ENCODE measurements at regions not wholly inside any gene's neighbourhood (a gene's known extent, or its start where the extent isn't known, plus 50 kb on each side); places are given as distances from the start of the nearest gene placed in this dataset.

- Mint-ChIP-seq H3K27me3 (peaks cover 0 to 6% (median 0%) of the 10 kb centered on the region in 5 donors), H3K9me3 (peaks cover 0 to 14% (median 2%) of the 10 kb centered on the region in 11 donors), H3K27ac (no peak overlapping the region), H3K4me1 (no peaks in the 10 kb centered on the region), H3K4me3 (no peak overlapping the region), H3K36me3 (no peaks in the 10 kb centered on the region)
- CTCF ChIA-PET: no interaction called here
- intact Hi-C loops (cut with micrococcal nuclease): no loop called here
- no peak overlapping the region for H3K27ac ChIP-seq (ENCODE audit: low read depth, low read length)
- H3K36me3 ChIP-seq (ENCODE audit: control insufficient read depth in 2 of 3, insufficient read depth in 3 of 3, low read length in 3 of 3): no peaks in the 10 kb centered on the region
- DNase-seq (no peak), ATAC-seq (no peak)
- no peaks in the 10 kb centered on the region for H3K9me3 ChIP-seq (ENCODE audit: control insufficient read depth in 2 of 3, low read length in 3 of 3)
- POLR2A ChIA-PET: no interaction called here
- no peaks in the 10 kb centered on the region for H3K4me1 ChIP-seq (ENCODE audit: control insufficient read depth in 2 of 2, insufficient read depth in 2 of 2, low read length in 2 of 2)
- H3K27me3 ChIP-seq (ENCODE audit: control insufficient read depth in 2 of 2, insufficient read depth in 2 of 2, low read length in 2 of 2): no peaks in the 10 kb centered on the region
- H3K4me3 ChIP-seq (ENCODE audit: low read length): no peak overlapping the region
These were observed 806.1 kb downstream of the LTN1 start for GRCh38 chr21:28186604-28187003.

- H3K36me3 ChIP-seq (ENCODE audit: control insufficient read depth in 2 of 3, insufficient read depth in 3 of 3, low read length in 3 of 3): no peaks in the 10 kb centered on the region
- H3K27ac ChIP-seq (ENCODE audit: low read depth, low read length): no peak overlapping the region
- H3K4me1 ChIP-seq (ENCODE audit: control insufficient read depth in 2 of 2, insufficient read depth in 2 of 2, low read length in 2 of 2): no peaks in the 10 kb centered on the region
- Mint-ChIP-seq H3K27me3 (no peaks in the 10 kb centered on the region), H3K4me1 (no peaks in the 10 kb centered on the region), H3K4me3 (no peak overlapping the region), H3K27ac (no peak overlapping the region), H3K9me3 (peaks cover 0 to 10% (median 0%) of the 10 kb centered on the region in 11 donors), H3K36me3 (no peaks in the 10 kb centered on the region)
- no peaks in the 10 kb centered on the region for H3K9me3 ChIP-seq (ENCODE audit: control insufficient read depth in 2 of 3, low read length in 3 of 3)
- H3K27me3 ChIP-seq (ENCODE audit: control insufficient read depth in 2 of 2, insufficient read depth in 2 of 2, low read length in 2 of 2): no peaks in the 10 kb centered on the region
- CTCF ChIA-PET: no interaction called here
- POLR2A ChIA-PET: no interaction called here
- DNase-seq: no peak
- intact Hi-C loops (cut with micrococcal nuclease): no loop called here
- H3K4me3 ChIP-seq (ENCODE audit: low read length): no peak overlapping the region
- no peak for ATAC-seq
These were observed 810.9 kb downstream of the LTN1 start for GRCh38 chr21:28181730-28182129.

DNA sequence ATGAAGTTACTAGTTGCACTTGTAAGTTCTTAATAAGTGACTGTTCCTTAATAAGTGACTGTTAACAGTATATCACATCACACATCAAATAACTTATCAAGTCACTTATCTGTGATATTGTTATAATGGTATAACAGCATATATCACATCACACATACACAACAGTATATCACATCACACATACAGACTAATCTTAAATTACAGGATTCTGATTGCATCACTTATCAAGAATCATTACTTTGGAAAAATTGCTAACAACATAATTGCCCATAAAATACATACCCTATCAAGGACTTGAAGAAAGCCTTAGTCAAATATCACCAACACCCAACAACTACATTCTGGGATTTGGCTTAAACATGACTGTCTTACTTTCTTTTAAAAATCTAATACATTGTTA, 813.5 kb downstream of the LTN1 start:
- Histone ChIP-seq H3K36me3 (ENCODE audit: control insufficient read depth in 2 of 3, insufficient read depth in 3 of 3, low read length in 3 of 3) (no peaks in the 10 kb centered on the region), H3K9me3 (ENCODE audit: control insufficient read depth in 2 of 3, low read length in 3 of 3) (no peaks in the 10 kb centered on the region), H3K27me3 (ENCODE audit: control insufficient read depth in 2 of 2, insufficient read depth in 2 of 2, low read length in 2 of 2) (no peaks in the 10 kb centered on the region), H3K4me3 (ENCODE audit: low read length) (no peak overlapping the region), H3K27ac (ENCODE audit: low read depth, low read length) (no peak overlapping the region), H3K4me1 (ENCODE audit: control insufficient read depth in 2 of 2, insufficient read depth in 2 of 2, low read length in 2 of 2) (no peaks in the 10 kb centered on the region)
- Mint-ChIP-seq H3K27me3 (no peaks in the 10 kb centered on the region), H3K4me1 (no peaks in the 10 kb centered on the region), H3K4me3 (no peak overlapping the region), H3K36me3 (no peaks in the 10 kb centered on the region), H3K27ac (no peak overlapping the region), H3K9me3 (peaks cover 0 to 15% (median 3%) of the 10 kb centered on the region in 11 donors)
- ChIA-PET POLR2A (no interaction called here), CTCF (no interaction called here)
- ATAC-seq: no peak
- DNase-seq: no peak
- intact Hi-C loops (cut with micrococcal nuclease): loop anchor here in 1 of 2 donors (10.0 kb wide), 1 partner anchor 46 kb away; no protein-coding TSS in a partner anchor

- no peak overlapping the region for H3K4me3 Mint-ChIP-seq
- H3K27ac ChIP-seq (ENCODE audit: low read depth, low read length): no peak overlapping the region
- no peak overlapping the region for H3K27ac Mint-ChIP-seq
- H3K36me3 Mint-ChIP-seq: no peaks in the 10 kb centered on the region
- H3K4me1 ChIP-seq (ENCODE audit: control insufficient read depth in 2 of 2, insufficient read depth in 2 of 2, low read length in 2 of 2): no peaks in the 10 kb centered on the region
- peaks cover 0 to 13% (median 1%) of the 10 kb centered on the region in 11 donors for H3K9me3 Mint-ChIP-seq
- POLR2A ChIA-PET: no interaction called here
- no peaks in the 10 kb centered on the region for H3K9me3 ChIP-seq (ENCODE audit: control insufficient read depth in 2 of 3, low read length in 3 of 3)
- no peaks in the 10 kb centered on the region for H3K27me3 Mint-ChIP-seq
- no peaks in the 10 kb centered on the region for H3K36me3 ChIP-seq (ENCODE audit: control insufficient read depth in 2 of 3, insufficient read depth in 3 of 3, low read length in 3 of 3)
- no peaks in the 10 kb centered on the region for H3K27me3 ChIP-seq (ENCODE audit: control insufficient read depth in 2 of 2, insufficient read depth in 2 of 2, low read length in 2 of 2)
- CTCF ChIA-PET: no interaction called here
- intact Hi-C loops (cut with micrococcal nuclease): loop anchor here in 1 of 2 donors (10.0 kb wide), 1 partner anchor 48 kb away; no protein-coding TSS in a partner anchor
- H3K4me1 Mint-ChIP-seq: no peaks in the 10 kb centered on the region
- no peak overlapping the region for H3K4me3 ChIP-seq (ENCODE audit: low read length)
- ATAC-seq: no peak
- no peak for DNase-seq
These were observed 815.6 kb downstream of the LTN1 start for GRCh38 chr21:28177124-28177523.

GRCh38 chr21:28174701-28175100, 818.0 kb downstream of the LTN1 start:
- H3K27me3 ChIP-seq (ENCODE audit: control insufficient read depth in 2 of 2, insufficient read depth in 2 of 2, low read length in 2 of 2): no peaks in the 10 kb centered on the region
- ChIA-PET CTCF (no interaction called here), POLR2A (no interaction called here)
- no peak overlapping the region for H3K4me3 ChIP-seq (ENCODE audit: low read length)
- intact Hi-C loops (cut with micrococcal nuclease): loop anchor here in 1 of 2 donors (10.0 kb wide), 1 partner anchor 50 kb away; no protein-coding TSS in a partner anchor
- H3K36me3 ChIP-seq (ENCODE audit: control insufficient read depth in 2 of 3, insufficient read depth in 3 of 3, low read length in 3 of 3): no peaks in the 10 kb centered on the region
- Mint-ChIP-seq H3K27me3 (no peaks in the 10 kb centered on the region), H3K9me3 (peaks cover 0 to 7% (median 0%) of the 10 kb centered on the region in 11 donors), H3K4me1 (no peaks in the 10 kb centered on the region), H3K27ac (no peak overlapping the region), H3K4me3 (no peak overlapping the region), H3K36me3 (no peaks in the 10 kb centered on the region)
- DNase-seq: no peak
- no peak overlapping the region for H3K27ac ChIP-seq (ENCODE audit: low read depth, low read length)
- H3K9me3 ChIP-seq (ENCODE audit: control insufficient read depth in 2 of 3, low read length in 3 of 3): no peaks in the 10 kb centered on the region
- no peak for ATAC-seq
- H3K4me1 ChIP-seq (ENCODE audit: control insufficient read depth in 2 of 2, insufficient read depth in 2 of 2, low read length in 2 of 2): no peaks in the 10 kb centered on the region

GRCh38 chr21:28174006-28174405, 818.7 kb downstream of the LTN1 start:
- POLR2A ChIA-PET: no interaction called here
- Histone ChIP-seq H3K4me1 (ENCODE audit: control insufficient read depth in 2 of 2, insufficient read depth in 2 of 2, low read length in 2 of 2) (no peaks in the 10 kb centered on the region), H3K27ac (ENCODE audit: low read depth, low read length) (no peak overlapping the region), H3K9me3 (ENCODE audit: control insufficient read depth in 2 of 3, low read length in 3 of 3) (no peaks in the 10 kb centered on the region), H3K36me3 (ENCODE audit: control insufficient read depth in 2 of 3, insufficient read depth in 3 of 3, low read length in 3 of 3) (no peaks in the 10 kb centered on the region), H3K4me3 (ENCODE audit: low read length) (no peak overlapping the region), H3K27me3 (ENCODE audit: control insufficient read depth in 2 of 2, insufficient read depth in 2 of 2, low read length in 2 of 2) (no peaks in the 10 kb centered on the region)
- Mint-ChIP-seq H3K9me3 (peaks cover 0 to 7% (median 0%) of the 10 kb centered on the region in 11 donors), H3K27me3 (no peaks in the 10 kb centered on the region), H3K4me3 (no peak overlapping the region), H3K4me1 (no peaks in the 10 kb centered on the region), H3K36me3 (no peaks in the 10 kb centered on the region), H3K27ac (no peak overlapping the region)
- CTCF ChIA-PET: no interaction called here
- ATAC-seq (no peak), DNase-seq (no peak)
- intact Hi-C loops (cut with micrococcal nuclease): loop anchor here in 1 of 2 donors (10.0 kb wide), 1 partner anchor 51 kb away; no protein-coding TSS in a partner anchor

DNA sequence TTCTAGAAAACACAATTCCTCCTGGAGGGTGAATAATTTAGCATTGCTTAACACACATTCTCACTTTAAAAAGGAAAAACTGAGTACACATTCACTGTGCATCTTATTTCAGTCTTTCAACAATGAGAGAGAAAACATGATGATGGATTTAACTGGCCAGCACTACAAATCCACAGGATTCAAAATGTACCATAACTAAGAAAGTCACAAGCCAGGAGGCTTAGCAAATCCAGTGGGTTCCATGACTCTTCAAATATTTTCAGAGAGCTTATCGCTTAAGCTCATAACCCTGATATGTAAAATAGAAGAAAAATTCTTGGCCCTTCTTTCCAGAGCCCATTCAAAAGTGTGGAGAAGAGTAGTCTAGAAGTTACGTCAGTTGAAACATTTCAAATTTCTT, 820.3 kb downstream of the LTN1 start:
- H3K27ac Mint-ChIP-seq: no peak overlapping the region
- H3K27ac ChIP-seq (ENCODE audit: low read depth, low read length): no peak overlapping the region
- DNase-seq: no peak
- H3K36me3 ChIP-seq (ENCODE audit: control insufficient read depth in 2 of 3, insufficient read depth in 3 of 3, low read length in 3 of 3): no peaks in the 10 kb centered on the region
- no peak overlapping the region for H3K4me3 Mint-ChIP-seq
- POLR2A ChIA-PET: no interaction called here
- no peaks in the 10 kb centered on the region for H3K4me1 ChIP-seq (ENCODE audit: control insufficient read depth in 2 of 2, insufficient read depth in 2 of 2, low read length in 2 of 2)
- ATAC-seq: no peak
- intact Hi-C loops (cut with micrococcal nuclease): loop anchor here in 1 of 2 donors (10.0 kb wide), 1 partner anchor 52 kb away; no protein-coding TSS in a partner anchor
- H3K4me1 Mint-ChIP-seq: no peaks in the 10 kb centered on the region
- CTCF ChIA-PET: no interaction called here
- H3K9me3 Mint-ChIP-seq: peaks cover 0 to 7% (median 0%) of the 10 kb centered on the region in 11 donors
- H3K27me3 ChIP-seq (ENCODE audit: control insufficient read depth in 2 of 2, insufficient read depth in 2 of 2, low read length in 2 of 2): no peaks in the 10 kb centered on the region
- H3K27me3 Mint-ChIP-seq: no peaks in the 10 kb centered on the region
- no peaks in the 10 kb centered on the region for H3K36me3 Mint-ChIP-seq
- no peak overlapping the region for H3K4me3 ChIP-seq (ENCODE audit: low read length)
- H3K9me3 ChIP-seq (ENCODE audit: control insufficient read depth in 2 of 3, low read length in 3 of 3): no peaks in the 10 kb centered on the region
